Amygdala (tissue), 56 donors: ENCODE measurements at regions not wholly inside any gene's neighbourhood (a gene's known extent, or its start where the extent isn't known, plus 50 kb on each side); places are given as distances from the start of the nearest gene placed in this dataset.
A peak's percentile ranks its signal among the peaks of the same experiment; 100 is the strongest.

Experiments
- DNase-seq, 56 donors: peaks; one replicate each; lab custom pipeline; 2025; lab: John Stamatoyannopoulos, UW

DNA sequence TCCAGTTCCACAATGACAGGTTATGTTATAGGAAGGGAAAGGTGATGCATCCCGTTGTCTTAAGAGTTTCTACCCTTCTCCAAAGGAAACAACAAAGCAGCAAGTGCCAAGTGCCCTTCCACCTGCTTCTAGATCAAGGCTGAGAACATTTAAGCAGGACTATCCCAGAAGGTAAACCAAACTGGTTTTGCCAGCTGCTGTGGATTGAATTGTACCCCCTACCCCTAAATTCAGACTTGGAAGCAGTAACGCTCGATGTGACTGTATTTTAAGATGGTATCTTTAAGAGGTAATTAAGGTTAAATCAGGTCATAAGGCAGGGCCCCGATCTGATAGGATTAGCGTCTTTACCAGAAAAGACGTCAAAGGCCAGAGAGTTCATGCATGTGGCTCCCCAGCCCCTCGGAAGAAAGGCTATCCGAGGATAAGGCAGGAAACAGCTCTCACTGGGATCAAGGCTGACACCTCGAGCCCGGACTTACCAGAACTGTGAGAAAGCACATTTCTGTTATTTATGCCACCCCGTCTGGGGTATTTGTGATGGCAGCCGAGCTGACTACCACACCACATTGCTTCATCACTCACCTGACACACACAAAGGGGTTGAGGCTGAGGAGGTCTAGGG, 179.1 kb upstream of the RAI14 start:
- DNase-seq = no peak

- no peak for DNase-seq
Observed at GRCh38 chr5:34480810-34481528, 175.2 kb upstream of the RAI14 start.

- DNase-seq = peak in 17 of 56 donors; percentile 7 to 68 (median 36)
Observed at GRCh38 chr5:34483442-34484033, 172.6 kb upstream of the RAI14 start.

DNA sequence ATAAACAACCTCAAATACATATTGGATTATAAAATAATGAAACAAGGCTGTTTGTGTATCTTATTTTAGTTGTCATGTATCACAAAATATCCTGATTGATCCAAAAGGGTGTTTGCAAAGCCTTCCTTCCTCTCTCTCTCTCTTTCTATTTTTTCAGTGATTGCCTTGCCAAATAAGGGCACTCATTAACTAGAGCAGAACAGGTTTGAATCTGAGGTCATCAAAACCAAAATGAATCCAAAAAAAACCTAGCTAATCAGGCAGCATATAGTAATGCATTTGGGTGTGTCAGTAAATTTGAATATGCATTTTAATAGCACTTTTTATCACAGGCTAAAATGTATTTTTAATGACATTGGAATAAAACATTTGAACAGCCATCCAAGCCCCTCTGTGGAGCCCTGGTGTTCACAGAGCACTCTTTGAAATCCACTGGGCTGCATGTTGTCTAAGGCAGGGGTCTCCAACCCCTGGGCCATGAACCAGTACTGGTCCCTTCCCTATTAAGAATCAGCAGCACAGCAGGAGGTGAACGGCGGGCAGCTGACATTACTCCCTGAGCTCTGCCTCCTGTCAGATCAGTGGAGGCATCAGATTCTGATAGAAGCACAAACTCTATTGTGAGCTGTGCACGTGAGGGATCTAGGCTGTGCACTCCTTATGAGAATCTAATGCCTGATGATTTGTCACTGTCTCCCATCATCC, 171.8 kb upstream of the RAI14 start:
- no peak for DNase-seq

- DNase-seq = no peak
Observed at GRCh38 chr5:34485768-34486030, 170.4 kb upstream of the RAI14 start.

DNA sequence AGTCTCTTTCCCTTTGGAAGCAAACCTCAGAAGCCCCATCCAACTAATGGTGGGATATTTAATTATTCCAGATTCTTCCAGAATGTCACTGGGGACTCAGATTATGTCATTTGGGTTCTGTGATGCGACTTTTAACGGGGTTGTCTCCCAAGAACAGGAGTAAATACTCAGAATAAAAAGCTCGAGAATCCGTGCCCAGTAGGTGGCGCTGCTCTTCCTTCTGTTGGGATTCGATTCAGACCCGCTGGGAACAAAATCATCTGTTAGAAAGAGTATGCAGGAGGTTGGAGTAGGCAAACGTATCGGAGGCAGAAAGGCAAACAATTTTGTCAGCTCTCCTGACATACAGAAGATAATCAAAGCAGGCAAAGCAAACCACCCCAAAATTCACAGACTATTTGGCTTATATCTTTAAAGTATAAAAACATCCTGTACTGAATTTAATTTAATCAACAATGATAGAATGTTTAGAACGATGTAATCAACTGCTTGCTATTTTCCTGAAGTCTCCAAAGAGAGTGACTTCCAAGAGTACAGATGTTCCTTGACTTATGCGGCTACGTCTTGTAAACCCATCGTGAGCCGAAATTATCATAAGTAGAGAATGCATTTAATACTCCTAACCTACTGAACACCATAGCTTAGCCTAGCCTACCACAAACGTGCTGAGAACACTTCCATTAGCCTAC, 169.8 kb upstream of the RAI14 start:
- peak in 54 of 56 donors; percentile 12 to 97 (median 70) for DNase-seq

DNA sequence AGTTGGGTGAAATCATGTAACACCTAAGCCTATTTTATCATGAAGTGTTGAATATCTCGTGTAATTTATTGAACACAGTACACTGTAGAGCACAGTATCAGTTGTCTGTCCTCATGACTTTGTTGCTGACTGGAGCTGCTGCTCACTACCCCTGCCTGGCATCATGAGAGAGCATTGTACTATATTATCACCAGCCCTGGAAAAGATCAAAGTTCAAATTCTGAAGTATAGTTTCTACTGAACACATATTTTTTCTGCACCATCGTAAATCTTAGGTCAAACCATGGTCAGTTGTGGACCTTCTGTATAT, 169.3 kb upstream of the RAI14 start:
- DNase-seq = no peak

DNA sequence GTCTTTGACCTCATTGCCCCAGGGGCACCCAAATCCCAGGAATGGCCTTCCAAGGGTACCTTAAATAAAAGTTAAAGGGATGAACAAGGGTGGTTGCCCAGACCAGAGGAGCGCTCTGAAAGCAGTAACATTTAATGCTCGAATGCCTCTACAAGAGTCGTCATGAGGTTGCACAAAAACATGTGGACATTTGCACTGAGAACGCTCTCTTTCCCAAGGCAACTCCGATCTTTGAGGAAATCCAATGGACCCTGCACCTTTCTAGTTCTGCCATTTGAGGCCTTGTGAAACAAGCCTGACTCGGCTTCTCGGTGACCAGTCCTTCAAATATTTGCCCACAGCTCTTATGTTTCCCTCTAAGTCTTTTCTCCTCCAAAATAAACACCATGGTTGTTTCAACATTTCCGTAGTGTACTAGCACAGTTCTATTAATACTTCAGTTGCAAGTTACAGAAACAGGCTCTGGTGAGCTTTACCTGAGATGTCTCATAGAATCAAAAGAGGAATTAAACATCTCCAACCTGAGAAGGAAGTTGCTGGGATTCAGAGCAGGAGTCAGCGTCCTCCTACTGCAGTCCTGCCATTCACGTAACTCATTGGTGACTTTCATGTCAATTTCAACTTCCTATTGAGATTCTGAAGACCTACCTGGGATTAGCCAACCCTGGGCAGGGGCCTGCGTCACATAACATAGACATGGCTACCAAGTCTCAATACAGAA, 168.8 kb upstream of the RAI14 start:
- DNase-seq = no peak

- DNase-seq = no peak
Observed at GRCh38 chr5:34487956-34488355, 168.2 kb upstream of the RAI14 start.

GRCh38 chr5:34488984-34489383, 167.1 kb upstream of the RAI14 start:
- no peak for DNase-seq

DNA sequence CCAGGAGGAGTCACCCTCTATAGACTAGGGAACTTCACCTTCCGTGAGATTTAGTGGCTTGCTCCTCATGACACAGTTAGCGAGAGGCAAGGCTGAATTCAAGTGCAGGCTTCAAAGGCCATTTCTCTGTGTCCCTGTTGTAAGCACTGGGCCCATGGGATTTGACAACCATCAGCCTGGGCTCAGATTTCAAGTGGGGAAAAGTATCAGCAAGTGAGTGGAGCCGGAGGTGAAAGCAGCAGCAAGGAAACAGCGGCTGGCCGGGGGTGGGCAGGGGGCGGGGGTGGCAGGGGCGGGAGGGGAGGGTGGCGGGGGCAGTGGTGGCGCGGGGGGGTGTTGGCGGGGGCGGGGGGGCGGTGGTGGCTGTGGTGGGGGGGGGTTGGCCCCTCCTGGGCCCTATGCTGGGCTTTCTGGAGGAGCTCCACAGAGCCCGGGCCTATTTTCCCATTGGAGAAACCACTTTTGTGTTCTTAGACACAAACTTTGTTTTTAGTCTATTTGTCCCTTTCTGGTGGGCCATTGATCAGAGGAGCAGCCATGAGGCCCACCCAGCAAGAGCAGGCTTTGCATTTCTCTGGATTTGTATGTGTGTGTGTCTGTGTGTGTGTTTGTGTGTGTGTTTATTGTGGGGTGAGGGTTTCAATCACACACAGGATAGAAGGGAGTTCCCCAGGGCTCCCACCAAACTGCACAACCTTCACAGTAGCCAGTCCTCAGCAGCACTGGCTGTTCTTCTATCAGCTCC, 165.4 kb upstream of the RAI14 start:
- DNase-seq = no peak

- DNase-seq = no peak
Observed at GRCh38 chr5:34491251-34491620, 164.9 kb upstream of the RAI14 start.

DNA sequence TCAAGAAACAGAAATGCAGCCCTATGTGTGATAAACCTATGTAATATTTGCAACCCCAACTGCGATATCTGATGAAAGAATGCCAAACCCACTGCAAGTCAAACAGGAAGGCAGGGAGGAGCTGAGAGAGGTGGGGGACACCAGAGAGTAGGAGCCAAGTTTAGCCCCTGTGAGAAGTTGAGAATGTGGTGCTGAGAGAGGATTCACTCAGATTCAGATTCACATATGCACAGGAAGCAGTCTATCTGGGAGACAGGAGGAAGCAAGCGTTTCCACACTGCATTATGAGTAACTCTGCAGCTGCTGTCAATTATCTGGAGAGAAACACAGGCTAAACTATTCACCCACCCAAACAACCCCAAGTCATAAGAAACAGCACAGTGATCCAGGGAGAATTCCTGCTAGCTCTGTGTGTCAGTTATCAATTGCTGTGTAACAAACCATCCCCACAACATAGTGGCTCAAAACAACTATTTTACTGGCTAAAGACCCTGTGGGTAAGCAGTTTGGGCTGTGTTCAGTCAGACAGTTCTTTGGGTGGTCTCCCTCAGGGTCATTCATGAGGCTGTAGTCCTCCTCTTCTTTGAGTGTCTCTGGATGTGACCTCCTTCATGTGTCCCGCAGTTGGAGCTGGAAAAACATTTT, 161.9 kb upstream of the RAI14 start:
- DNase-seq = no peak

- no peak for DNase-seq
Observed at GRCh38 chr5:34495178-34495577, 160.9 kb upstream of the RAI14 start.

DNA sequence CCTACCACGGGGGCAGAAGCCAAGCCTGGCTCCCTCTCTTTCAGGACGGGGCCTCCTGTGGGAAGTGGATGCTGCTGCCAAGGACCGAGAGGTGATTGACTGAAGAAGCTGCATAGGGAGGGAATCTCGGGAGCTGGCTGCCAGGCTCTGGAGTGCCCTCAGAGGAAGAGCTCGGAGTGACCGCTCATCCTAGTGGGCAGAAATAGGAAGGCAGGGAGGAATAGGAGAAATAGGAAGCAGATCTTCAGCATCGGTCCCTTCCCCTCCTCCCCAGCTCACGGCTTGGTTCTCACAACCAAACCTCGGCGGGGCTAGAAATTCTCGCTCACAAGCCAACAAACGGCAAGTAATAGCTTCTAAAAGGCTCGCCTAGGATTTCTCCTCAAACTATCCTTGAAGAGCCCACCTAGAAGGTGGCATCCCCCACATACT, 159.9 kb upstream of the RAI14 start:
- DNase-seq = no peak

DNA sequence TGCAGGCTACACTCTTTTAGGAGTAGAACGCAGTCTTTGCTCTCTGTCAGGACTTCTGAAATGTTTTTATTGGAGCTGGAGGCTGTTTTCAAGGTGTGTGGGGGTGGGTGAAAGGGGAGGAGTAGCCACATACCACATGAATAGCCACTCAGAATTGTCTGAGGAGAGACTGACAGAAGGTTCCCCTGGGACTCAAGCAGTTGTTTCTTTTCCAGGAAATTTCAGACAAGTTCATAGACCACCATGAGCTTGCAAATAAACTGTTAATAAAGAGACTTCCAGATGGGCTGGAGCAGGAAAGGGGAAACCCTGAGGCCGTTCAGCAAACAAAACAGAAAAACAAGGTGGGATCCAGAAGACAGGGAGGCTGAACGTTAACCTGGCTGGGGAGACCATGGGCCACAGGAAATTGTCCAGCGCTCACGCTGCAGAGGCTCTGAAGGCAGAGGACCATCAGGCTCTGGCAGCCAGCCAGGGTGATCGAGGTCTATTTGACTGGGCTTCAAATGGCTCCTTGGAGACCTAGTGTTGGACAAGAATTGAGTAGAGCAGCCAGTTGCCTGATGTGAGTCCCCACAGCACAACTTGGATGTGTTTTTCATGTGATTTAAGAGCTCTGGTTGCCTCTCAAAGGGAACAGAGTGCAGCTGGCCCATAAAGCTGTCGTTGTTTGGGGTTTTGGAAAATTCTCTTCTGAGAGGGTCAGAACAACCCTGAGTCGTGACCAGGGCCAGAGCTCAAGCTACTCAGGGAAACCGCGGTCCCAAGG, 159.2 kb upstream of the RAI14 start:
- DNase-seq = peak in 3 of 56 donors; percentile 8 to 59 (median 11)

GRCh38 chr5:34497470-34497808, 158.7 kb upstream of the RAI14 start:
- no peak for DNase-seq

DNA sequence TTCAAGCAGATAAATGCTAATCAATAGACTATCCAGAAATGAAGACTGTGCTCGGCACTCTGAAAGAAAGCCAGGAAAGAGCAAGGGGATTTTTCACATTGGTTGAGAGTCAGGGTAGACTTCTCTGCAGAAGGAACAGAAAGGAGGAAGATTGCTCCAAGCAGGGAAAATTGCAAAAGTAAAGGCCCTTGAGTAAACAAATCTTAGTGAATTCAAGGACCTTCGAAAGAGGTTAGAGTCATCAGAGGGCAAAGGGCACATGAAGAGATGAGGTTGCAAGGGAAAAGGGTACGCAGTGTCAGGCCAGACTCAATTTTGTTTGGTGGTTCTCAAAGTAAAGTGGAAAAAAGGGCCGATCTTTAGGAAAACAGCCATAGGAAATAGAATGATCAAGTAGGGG, 157.6 kb upstream of the RAI14 start:
- no peak for DNase-seq
